Brain microvascular endothelial cell (primary cell): ENCODE measurements at regions not wholly inside any gene's neighbourhood (a gene's known extent, or its start where the extent isn't known, plus 50 kb on each side); places are given as distances from the start of the nearest gene placed in this dataset.

ENCODE experiments used
- DNase-seq: peaks from one replicate; pipeline ENCODE4 v3.0.0-alpha.2; 2020
- H3K27ac ChIP-seq: fragments of 250-450 bp; sonication (Bioruptor Pico); 2 replicates; pipeline ENCODE4 v1.5.1; 2020; ENCODE audit warnings: mild to moderate bottlenecking, moderate library complexity
- H3K27me3 ChIP-seq: fragments of 250-450 bp; sonication (Bioruptor Pico); replicated peaks from 2 replicates; pipeline ENCODE4 v1.5.1; 2020; ENCODE audit warnings: mild to moderate bottlenecking
- H3K36me3 ChIP-seq: fragments of 250-450 bp; sonication (Bioruptor Pico); replicated peaks from 2 replicates; pipeline ENCODE4 v1.5.1; 2020; ENCODE audit warnings: mild to moderate bottlenecking
- H3K4me3 ChIP-seq: 2 replicates; pipeline ENCODE4 v1.5.1; 2011; ENCODE audit warnings: low read depth, mild to moderate bottlenecking, control low read depth, low read length, moderate library complexity
- in situ Hi-C: cut with HindIII; loops from 2 replicates; pipeline ENCODE4 v1.10.0; 2017; ENCODE audit warnings: low sequenced_read_pairs, low pct_ligation_motif_present
- TF ChIP-seq, protein P1 (sequence below): IDR thresholded peaks from 2 replicates; pipeline ENCODE4 v1.5.1; 2011; ENCODE audit warnings: low read depth, mild to moderate bottlenecking, moderate library complexity, low read length, control low read depth, inconsistent platforms; ENCODE audit errors: missing control alignments

DNA sequence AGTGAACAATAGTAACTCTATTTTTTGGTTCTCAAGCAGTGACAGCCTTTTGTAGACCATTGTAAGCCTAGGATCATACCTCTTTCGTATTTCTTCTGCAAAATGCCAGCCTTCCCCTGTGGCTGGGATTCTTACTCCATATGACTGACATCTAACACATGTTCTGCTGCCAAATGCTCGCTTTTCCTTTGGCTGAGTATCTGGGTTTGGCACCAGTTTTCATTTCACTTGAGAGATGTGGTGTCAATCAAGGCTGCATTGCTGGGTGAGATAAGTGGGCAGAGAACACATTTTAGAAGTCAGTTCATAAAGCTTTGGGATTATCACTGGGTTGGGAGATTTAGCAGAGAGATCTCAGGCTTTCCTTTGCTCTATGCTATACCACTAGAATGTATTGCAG is 514.7 kb upstream of the SGO1 start:
- in situ Hi-C loops = no loop called here
- no peak overlapping the region for H3K4me3 ChIP-seq
- H3K36me3 ChIP-seq = no peaks in the 10 kb centered on the region
- no peak for DNase-seq
- H3K27me3 ChIP-seq = no peaks in the 10 kb centered on the region
- TF ChIP-seq, protein P1, sequence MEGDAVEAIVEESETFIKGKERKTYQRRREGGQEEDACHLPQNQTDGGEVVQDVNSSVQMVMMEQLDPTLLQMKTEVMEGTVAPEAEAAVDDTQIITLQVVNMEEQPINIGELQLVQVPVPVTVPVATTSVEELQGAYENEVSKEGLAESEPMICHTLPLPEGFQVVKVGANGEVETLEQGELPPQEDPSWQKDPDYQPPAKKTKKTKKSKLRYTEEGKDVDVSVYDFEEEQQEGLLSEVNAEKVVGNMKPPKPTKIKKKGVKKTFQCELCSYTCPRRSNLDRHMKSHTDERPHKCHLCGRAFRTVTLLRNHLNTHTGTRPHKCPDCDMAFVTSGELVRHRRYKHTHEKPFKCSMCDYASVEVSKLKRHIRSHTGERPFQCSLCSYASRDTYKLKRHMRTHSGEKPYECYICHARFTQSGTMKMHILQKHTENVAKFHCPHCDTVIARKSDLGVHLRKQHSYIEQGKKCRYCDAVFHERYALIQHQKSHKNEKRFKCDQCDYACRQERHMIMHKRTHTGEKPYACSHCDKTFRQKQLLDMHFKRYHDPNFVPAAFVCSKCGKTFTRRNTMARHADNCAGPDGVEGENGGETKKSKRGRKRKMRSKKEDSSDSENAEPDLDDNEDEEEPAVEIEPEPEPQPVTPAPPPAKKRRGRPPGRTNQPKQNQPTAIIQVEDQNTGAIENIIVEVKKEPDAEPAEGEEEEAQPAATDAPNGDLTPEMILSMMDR = no peak
- no peak overlapping the region for H3K27ac ChIP-seq

GRCh38 chr3:20698896-20699295 is 512.9 kb upstream of the SGO1 start:
- H3K36me3 ChIP-seq = no peaks in the 10 kb centered on the region
- no peak overlapping the region for H3K27ac ChIP-seq
- no peak for DNase-seq
- H3K27me3 ChIP-seq = no peaks in the 10 kb centered on the region
- no peak overlapping the region for H3K4me3 ChIP-seq
- in situ Hi-C loops = no loop called here
- TF ChIP-seq, protein P1 = no peak

GRCh38 chr3:20696388-20697150 is 510.6 kb upstream of the SGO1 start:
- in situ Hi-C loops = no loop called here
- no peak overlapping the region for H3K4me3 ChIP-seq
- no peaks in the 10 kb centered on the region for H3K27me3 ChIP-seq
- no peak for DNase-seq
- H3K36me3 ChIP-seq = no peaks in the 10 kb centered on the region
- H3K27ac ChIP-seq = no peak overlapping the region
- TF ChIP-seq, protein P1 = no peak

GRCh38 chr3:20692675-20693074 is 506.7 kb upstream of the SGO1 start:
- TF ChIP-seq, protein P1 = no peak
- in situ Hi-C loops = no loop called here
- no peaks in the 10 kb centered on the region for H3K36me3 ChIP-seq
- no peaks in the 10 kb centered on the region for H3K27me3 ChIP-seq
- no peak overlapping the region for H3K4me3 ChIP-seq
- no peak for DNase-seq
- no peak overlapping the region for H3K27ac ChIP-seq

GRCh38 chr3:20683910-20684309 is 497.9 kb upstream of the SGO1 start:
- Histone ChIP-seq H3K4me3 (no peak overlapping the region), H3K27me3 (no peaks in the 10 kb centered on the region), H3K36me3 (no peaks in the 10 kb centered on the region), H3K27ac (peak overlapping the region; percentile 25)
- in situ Hi-C loops = no loop called here
- peak; percentile 74 for DNase-seq
- TF ChIP-seq, protein P1 = no peak

DNA sequence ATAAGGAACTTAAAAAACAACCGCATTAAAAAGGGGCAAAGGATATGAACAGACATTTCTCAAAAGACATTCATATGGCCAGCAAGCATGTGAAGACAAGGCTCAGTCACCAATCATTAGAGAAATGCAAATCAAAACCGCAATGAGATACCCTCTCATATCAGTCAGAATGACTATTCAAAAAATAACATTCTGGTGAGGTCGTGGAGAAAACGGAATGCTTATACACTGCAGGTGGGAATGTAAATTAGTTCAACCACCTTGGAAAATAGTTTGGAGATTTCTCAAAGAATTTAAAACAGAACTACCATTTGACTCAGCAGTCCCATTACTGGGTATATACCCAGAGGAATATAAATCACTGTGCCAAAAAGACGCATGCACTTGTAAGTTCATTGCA is 496.6 kb upstream of the SGO1 start:
- in situ Hi-C loops = no loop called here
- Histone ChIP-seq H3K27ac (peak overlapping the region; percentile 35), H3K4me3 (no peak overlapping the region), H3K27me3 (no peaks in the 10 kb centered on the region), H3K36me3 (no peaks in the 10 kb centered on the region)
- peak; percentile 52 for DNase-seq
- TF ChIP-seq, protein P1 = no peak
